EL (cell line): ENCODE measurements at regions not wholly inside any gene's neighbourhood (a gene's known extent, or its start where the extent isn't known, plus 50 kb on each side); places are given as distances from the start of the nearest gene placed in this dataset.
"Not testable (repeated sequence)": the region's sequence is repeated elsewhere in the genome, so short reads cannot be mapped to it uniquely, and the experiment has no call there.

Experiments
- DNase-seq: peaks from one replicate; pipeline ENCODE4 v3.0.0-alpha.2; 2016

DNA sequence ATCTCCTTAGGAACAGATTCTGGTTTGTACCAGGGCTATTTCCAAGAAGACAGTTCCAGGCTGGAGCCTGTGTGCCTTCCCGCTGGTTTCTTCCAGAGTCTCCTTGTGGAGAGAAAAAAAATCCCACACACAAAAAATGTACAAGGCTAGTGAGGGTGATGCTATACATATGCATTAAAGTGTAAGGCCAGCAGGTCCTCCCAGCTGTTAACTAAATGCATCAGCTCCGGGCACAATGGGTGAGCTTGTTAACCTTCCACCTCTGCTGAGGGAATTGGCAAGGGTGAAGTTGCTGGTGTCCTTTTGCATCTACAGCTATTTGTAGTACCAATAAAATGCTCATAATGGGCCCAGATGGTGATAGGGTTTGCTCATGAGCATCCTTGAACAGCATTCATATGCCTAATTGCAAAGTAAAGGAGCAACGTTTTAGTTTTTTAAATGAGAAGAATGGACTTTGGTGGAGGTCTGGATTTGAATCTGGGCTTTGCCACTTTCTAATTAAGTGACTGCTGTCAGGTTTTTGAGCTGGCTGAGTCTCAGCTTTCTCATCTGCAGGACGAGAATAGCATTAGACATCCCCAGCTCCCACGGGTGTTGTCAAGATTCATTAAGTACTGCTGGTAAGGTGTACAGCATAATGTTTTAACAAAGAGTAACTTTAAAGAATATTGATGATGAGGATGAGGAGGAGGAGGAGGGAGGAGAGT lies 361.8 kb downstream of the QKI start:
- DNase-seq: no peak

GRCh38 chr6:163775313-163775712 lies 360.8 kb downstream of the QKI start:
- DNase-seq: no peak

GRCh38 chr6:163774485-163774884 lies 360.0 kb downstream of the QKI start:
- no peak for DNase-seq

DNA sequence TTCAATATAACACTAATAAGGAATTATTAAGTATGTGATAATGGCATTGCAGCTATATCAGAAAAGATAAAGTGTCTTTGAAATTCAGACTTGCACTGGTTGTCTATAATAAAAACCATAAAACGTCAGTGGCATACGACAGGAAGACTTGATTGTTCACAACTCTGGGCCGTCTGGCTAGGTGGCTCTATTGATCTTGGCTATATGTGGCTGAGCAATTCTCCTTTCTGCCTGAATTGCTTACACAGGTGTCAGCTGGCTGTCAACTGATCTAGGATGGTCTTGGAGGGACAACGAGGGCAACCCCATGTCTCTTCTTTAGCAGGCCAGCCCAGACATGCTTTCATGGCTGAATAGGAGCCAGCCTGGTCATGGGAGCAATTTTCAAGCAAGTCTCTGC lies 359.1 kb downstream of the QKI start:
- no peak for DNase-seq

GRCh38 chr6:163772701-163773100 lies 358.2 kb downstream of the QKI start:
- DNase-seq: no peak

DNA sequence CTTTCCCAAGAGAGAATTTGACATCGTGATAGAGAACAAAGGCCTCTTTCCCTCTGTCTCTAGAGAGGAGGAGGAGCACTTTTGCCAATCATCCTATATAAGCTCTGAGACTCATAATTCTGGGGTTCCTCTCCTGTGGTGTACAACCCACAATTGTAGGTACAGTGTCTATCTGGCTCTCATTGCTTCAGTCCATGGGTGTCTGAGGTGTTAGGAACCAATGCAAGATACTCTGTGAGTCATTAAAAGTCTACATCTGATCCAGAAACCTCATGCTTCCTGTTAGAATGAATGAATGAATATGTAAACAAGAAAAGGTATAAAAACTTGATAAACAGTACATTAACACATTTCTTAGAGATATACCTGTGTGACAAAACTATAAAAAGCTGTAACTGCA lies 356.7 kb downstream of the QKI start:
- no peak for DNase-seq

DNA sequence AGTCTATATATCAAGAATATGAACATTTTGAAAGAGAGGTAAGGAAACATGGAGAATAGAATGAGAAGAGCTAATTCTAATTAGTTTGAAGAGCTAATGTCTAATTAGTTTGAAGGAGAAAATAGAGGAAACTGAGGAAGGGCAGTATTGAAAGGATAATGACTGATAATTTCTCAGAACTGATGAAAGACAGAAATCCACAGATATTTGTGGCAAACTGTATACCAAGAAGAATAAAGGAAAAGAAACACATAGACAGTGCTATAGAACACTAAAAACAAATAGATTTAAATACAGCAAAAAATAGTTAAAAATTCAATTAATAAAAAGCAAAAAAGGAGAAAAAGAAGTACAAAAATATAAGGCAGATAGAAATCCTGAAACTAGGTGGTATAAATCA lies 354.4 kb downstream of the QKI start:
- no peak for DNase-seq

DNA sequence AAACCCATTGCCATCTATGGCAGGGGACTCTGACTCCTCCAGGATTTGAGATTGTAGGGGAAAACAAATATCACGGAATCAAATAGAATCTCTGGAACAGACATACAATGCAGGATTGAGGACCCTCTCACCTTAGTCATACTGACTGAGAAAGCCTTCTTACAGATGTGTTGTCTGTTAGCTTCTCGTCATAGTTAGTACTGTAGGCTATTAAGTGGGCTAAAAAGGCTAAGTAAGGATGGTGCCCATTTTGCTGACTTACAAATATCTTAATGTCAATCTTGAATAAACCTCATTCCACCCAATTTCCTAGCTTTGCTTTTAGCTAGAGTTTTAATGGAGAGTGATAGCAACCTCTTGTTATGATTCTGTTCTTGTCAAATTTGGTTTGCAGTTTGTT lies 352.4 kb downstream of the QKI start:
- DNase-seq: no peak

DNA sequence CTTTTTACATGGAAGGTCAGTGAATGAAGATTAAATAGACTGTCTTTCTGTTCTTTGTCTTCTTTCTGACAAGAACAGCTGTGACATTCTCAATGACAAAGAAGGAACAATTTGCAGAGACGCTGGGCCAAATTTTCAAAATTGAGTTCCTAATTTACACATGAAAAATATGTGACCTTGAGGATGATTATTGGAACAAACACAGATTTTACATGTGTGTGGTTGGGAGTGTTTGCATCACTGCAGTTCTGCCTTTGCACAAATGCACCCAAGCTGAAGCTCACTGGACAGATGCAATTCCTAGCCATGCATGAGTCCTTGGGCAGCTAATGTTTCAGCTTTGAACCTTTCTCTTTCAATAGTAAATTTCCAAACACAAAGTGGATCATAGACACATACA lies 350.8 kb downstream of the QKI start:
- no peak for DNase-seq

- DNase-seq: peak; percentile 40
Measured at GRCh38 chr6:163764565-163764964, 350.0 kb downstream of the QKI start.

- peak; percentile 62 for DNase-seq
Measured at GRCh38 chr6:163761481-163761880, 347.0 kb downstream of the QKI start.

DNA sequence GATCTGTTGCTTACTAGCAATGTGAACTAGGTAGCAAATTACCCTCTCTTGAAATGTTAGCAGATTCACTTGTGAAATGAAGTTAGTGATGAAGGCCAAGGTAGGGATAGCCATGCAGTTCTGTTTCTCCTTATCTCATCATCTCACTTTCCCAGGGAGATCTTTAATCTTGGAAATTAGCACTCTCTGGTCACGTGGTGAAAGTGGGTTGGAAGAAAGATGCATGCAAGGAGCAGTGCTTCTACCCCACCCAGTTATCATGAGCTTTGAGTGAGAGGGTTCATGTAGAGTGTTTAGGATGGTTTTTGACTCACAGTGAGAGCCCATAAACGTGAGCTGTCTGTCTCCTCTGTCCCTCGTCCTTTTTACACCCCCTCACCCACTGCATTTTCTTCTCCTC lies 346.3 kb downstream of the QKI start:
- no peak for DNase-seq

DNA sequence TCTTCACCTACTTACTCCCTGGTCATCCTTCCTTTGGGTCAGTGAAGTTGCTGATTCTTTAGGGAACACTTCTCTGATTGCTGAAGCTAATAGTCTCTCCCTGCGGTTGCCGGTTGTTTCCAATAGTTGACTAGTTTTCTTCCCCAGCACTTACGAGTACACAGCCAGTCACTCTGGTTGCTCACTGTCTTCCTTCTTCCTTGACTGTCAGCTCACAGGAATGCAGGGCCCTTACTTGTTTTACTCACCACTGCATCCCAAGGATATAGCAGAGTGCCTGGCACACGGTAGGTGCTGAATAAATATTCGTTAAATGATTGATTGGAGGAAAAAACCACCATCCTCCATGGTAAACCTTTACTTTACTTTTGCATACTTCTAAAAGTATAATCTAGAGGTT lies 345.0 kb downstream of the QKI start:
- peak; percentile 80 for DNase-seq

GRCh38 chr6:163757520-163757919 lies 343.0 kb downstream of the QKI start:
- DNase-seq: no peak

DNA sequence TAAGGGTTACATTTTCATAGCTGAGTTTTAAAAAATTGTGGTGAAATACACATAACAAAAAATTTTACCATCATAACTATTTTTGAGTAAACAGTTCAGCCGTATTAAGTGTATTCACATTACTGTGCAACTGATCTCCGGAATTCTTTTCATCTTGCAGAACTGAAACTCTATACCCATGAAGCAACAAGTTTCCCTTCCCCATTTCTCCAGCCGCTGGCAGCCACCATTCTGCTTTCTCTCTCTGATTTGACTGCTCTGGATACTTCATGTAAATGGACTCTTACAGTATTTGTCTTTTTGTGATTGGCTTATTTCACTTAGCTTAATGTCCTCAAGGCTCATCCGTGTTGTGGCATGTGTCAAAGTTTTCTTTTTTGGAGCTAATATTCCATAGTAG lies 341.6 kb downstream of the QKI start:
- DNase-seq: no peak

DNA sequence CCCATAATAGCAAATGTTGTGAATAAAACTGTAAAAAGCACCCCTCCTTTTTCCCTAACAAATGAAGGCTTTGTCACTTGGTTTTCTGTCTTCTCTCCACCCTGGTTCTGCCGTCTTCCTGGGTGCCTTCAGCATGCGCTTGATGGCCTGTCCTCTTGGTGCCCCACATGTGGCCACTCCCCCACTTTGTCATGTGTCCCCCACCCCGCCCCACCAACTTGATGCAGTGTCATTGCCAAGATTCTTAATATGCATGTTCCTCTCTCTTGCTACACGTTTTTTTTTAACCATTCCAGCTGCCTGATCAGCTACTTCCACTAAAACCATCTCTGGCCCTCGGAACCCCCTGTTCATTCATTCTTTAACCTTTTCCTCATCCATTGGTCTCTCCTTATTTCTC lies 340.3 kb downstream of the QKI start:
- DNase-seq: no peak

- DNase-seq: no peak
Measured at GRCh38 chr6:163753430-163753829, 338.9 kb downstream of the QKI start.

- no peak for DNase-seq
Measured at GRCh38 chr6:163752446-163752845, 337.9 kb downstream of the QKI start.

DNA sequence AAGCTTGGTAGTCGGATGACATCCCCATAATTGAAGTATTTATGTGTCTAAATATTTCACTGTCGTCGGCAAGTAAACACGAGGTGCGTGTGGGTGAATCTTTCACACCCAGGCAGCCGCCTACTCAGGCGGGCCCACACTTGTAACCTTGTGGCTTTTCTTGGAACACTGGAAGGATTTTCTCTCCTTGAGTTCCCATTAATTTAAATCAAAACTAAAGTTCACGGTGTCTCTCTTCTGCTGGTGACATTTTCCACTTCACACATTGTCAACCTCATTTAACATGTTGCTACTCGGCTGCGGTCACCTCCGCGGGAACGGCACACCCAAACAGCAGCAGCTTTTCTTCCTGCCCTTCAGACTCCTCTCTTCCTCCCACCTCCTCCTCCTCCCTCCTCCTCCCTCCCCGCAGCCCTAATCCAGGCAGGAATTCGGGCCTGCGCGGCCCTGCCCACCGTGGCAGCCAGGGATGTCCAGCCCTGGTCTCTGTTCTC lies 336.6 kb downstream of the QKI start:
- no peak for DNase-seq

DNA sequence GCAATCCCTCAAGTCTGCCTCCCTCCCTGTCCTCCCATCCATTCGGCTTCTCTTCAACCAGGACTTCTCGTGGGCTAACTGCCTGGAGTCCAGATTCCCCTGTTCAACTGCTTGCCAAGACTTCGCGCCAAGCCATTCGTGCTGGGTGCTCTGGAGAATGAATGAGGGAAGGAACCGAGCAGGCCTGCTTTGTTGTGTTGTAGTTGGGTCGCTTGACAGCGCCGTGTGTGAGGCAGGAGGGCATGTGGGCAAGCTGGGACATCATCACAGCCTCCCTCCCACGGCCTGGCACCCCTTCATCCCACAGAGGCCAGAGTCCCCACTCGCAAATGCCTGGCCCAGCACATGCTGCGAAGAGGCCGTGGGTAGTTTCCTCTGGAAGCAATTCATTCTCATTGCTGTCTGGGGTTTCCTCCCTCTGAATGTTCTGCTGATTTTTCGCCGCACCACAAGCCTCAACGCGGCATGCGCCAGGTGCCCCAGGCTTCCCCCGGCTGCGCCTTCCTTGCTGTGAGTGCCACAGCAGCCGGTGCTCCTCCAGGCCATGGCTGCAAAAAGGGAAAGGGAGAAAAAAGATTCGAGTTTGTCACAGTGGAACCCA lies 336.0 kb downstream of the QKI start:
- DNase-seq: no peak

DNA sequence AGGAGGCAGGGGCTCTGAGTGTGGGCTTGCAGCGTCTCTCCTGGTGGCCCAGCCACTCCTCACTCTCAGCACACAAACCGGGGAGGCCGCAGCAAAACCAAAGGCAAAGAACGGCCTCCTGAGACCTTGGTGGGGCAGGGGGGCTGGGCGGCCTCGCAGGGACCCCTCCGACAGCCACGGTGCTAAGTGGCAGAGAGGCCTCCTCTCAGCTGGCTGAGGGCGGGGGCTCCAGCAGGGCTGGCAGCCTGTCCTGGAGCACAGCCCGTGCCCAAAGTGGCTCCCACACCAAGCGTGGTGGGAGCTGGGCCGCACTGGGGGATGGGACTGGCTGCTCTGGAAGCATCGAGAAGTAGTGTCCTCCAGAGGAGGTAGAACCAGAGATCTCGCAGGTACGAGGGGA lies 334.4 kb downstream of the QKI start:
- DNase-seq: no peak

DNA sequence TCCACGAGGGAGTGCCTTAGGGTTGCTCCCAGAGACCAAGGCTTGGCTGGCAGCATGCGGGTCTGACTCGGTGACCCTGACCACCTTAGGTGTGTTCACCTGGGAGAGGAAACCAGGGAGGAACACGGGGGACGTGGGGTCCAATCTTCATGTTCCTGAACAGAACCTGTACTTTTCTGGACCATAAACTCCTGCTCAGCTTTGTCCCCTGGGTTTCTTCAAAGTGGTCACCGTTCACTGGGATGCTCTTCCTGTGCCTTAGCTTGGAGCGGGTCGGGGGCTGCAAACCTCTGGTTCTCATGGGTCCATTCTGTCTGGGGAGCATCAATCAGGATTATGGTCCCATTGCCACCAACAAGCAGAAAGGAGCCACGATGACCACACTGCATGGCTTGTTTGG lies 333.5 kb downstream of the QKI start:
- no peak for DNase-seq

DNA sequence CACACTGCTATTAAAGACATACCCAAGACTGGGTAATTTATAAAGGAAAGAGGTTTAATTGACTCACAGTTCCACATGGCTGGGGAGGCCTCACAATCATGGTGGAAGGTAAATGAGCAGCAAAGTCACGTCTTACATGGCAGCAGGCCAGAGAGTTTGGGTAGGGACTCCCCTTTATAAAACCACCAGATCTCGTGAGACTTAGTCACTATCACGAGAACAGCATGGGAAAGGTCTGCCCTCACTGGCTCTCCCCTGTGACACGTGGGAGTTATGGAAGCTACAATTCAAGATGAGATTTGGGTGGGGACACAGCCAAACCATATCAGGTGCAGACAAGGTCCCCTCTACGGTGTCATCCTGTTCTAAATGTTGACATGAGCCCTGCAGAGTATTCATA lies 332.5 kb downstream of the QKI start:
- DNase-seq: not testable (repeated sequence)

- peak; percentile 99 for DNase-seq
Measured at GRCh38 chr6:163745536-163746400, 331.2 kb downstream of the QKI start.
